Activated CD4-positive, CD25-positive, alpha-beta regulatory T cell (primary cell): ENCODE measurements at regions not wholly inside any gene's neighbourhood (a gene's known extent, or its start where the extent isn't known, plus 50 kb on each side); places are given as distances from the start of the nearest gene placed in this dataset.
"Not testable (repeated sequence)": the region's sequence is repeated elsewhere in the genome, so short reads cannot be mapped to it uniquely, and the experiment has no call there.

Experiments used
- DNase-seq, 4 experiments: peaks; one replicate each; lab custom pipeline; 2025; lab: John Stamatoyannopoulos, UW

DNA sequence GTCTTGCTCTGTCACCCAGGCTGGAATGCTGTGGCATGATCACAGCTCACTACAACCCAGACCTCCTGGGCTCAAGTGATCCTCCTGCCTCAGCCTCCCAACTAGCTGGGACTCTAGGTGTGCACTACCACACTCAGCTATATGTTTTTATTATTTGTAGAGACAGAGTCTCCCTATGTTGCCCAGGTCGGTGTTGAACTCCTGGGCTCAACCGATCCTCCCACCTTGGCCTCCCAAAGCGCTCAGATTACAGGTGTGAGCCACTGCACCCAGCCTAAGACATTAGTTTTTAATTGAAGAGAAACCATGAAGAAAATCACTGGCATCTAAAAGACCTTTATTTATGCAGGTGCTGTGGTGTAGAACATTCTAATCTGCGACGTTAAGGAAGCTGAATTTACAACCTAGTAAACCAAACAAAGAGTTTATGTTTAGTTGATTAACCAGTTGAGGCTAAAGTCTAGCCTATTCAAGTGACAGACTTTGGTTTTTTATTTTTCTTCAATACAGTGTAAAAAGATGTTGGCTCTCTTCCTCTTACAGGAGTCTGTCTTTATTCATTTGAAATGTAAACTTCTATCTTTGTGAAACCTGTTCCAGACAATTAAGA lies 52.5 kb upstream of the NBL1 start:
- DNase-seq = no peak

DNA sequence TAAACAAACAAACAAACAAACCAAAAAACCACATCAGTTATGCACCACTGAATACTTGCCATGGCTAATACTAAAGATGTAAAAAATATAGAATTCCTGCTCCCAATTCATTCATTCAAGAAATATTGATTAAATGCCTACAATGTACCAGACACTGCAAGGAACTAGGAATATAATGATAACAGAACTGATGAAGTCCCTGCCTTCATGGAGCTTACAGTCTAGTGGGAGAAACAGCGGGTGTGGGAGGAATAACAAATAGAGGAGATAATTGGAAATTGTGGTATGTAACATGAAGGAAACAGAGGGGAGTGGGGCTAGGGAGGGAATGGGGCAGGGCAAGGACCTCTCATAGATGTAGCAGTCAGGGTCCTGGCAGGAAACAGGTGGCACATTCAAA lies 58.6 kb upstream of the NBL1 start:
- DNase-seq = no peak

DNA sequence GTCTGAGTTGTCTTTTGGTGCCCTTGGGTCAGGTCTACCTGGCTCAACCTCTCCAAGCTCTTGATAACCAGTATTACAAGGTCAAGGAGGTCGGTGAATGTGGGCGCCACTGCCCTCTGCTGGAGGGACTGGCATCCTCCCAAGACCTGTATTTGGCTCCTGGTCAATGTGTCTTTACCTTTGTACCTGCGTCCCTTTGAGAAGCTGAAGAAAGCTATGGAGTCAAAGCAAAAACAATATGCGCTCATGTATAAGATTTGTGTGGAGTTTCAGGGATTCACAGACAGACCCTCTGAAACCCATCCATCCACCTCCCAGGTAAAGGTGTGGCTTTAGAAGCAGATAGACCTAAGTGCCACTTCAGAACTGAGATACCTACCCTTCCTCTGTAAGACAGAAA lies 61.8 kb upstream of the NBL1 start:
- peak; percentile 49 to 65 (median 54) for DNase-seq

DNA sequence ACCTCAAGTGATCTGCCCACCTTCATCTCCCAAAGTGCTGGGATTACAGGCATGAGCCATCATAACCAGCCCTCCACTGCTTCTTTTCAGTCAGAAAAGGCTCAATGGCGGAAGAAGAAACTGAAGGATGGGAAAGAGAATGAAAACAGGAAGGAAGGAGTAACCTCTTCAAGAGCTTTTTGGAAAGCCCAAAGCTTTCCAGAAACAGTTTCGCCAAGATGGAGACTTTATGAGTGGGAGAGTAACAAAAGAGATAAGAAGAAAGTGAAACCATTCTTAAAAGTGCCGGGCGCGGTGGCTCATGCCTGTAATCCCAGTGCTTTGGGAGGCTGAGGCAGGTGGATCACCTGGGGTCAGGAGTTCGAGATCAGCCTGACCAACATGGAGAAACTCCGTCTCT lies 62.7 kb upstream of the NBL1 start:
- no peak for DNase-seq

DNA sequence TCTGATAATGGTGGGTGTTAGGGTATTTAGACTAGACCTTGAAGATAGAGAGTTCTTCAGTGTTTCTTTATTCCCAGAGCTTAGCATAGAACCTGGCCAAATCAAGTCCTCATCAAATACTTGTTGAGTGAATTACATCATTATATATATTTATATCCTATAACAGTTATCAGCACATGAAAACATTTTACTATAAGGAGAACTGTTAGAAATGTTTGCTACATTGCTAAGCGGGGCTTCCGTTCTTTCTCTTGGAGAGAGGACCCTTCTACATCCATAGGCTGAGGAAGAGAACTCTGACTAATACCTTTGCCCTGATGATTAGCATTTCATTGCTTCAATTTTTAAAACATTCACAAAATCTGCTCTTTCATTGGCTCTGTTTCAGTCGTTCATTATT lies 66.5 kb upstream of the NBL1 start:
- DNase-seq = no peak

DNA sequence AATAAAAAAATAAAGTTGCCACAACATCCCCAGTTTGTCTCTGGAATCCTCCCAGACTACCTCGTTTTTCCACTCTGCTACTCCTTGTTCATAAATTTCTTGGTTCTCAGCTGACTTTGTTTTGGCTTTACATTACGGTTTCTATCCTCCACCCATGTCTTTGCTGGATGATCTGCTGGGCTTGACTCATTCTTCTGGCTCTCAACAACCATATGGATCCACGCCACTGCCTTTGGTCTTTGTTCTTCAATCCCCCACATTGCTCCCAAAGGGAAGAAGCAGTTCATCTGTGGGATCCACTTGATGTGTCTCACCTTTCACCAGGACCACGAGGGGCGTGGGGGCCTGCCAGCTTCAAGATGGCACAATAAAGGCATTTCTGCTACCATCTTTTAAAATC lies 67.1 kb upstream of the NBL1 start:
- no peak for DNase-seq

DNA sequence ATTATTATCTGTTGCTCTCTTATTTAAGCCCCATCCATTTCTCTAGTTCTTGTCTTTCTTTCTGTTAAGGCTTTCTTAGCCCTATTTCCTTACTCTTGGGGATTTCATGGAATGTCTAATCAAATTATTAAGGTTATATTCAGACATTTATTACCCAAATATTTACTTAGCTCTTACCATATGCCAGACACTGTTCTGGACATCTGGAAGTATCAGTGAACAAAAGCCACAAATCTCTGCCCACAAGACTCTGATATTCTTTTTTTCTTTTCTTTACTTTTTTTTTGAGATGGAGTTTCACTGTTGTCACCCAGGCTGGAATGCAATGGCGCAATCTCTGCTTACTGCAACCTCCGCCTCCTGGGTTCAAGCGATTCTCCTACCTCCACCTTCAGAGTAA lies 74.3 kb upstream of the NBL1 start:
- no peak for DNase-seq

DNA sequence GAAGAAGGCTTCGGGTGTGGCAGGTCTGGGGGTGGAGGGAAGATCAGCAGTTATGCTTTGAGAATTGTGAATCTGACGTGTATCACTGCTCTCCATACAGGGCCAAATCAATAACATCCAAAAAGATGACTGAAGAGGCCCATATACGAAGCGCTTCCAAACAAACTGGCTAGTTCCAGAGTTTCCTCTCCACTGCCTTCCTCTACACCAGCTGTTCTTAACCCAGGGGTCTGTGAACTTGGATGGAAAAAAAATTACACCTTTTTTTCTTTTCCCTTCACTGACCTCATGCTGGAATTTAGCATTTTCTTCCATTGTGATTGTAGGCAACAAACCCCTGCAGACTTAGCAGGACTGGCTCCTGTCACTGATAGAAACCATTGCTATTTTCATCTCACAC lies 77.1 kb upstream of the NBL1 start:
- no peak for DNase-seq

DNA sequence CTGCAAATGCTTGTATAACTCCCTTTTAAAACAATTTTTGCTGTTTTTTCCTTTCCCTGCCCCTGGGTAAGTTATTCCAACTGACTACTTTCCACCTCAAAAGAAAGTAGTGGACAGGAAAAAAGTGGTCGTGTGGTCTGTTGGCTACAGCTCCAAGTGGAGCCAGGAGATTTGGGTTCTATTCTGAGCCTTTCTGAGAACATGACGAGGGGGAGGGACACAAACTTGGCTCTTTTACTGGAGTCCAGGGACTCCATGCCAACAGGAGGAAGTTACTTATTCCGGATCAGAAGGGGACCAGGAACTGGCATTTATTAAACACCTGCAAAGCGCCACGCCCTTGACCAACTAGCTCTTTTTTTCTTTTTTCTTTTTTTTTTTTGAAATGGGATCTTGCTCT lies 79.0 kb upstream of the CAPZB start:
- no peak for DNase-seq

DNA sequence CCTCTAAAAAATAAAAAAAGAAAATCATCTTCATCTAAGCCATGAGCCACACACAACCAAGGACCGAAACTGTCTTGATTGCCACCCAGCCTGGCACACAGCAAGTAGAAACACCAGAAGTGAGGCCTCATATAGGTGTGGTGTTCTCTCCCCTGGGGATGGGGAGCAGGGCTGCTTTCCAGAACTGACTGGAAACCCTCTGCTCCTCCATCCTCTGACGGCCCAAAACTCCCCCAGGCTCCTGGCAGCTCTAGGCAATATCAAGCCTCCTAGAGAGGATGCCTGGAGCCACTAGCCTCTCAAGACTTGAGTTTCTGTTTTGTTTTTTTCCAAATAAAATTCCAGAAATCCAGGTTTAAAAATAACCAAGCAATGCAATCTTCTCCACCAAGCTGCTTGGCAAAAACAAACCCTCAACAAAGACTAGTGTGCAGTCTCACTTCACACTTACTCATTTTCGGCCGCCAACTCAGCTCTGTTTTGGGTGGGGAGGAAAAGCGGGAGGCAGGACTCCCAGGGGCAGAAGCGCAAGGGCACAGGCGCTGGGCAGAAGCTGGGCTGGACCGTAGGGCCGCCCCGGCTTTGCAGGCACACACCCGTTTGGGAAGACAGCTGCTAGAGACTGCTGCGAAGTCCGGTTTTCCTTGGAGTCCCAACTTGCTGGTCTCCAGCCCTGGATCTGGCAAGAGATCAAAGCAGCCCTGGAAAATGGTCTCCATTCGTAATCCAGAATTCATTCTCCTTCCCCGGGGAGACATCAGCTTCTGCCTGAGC lies 78.2 kb upstream of the CAPZB start:
- DNase-seq = no peak

DNA sequence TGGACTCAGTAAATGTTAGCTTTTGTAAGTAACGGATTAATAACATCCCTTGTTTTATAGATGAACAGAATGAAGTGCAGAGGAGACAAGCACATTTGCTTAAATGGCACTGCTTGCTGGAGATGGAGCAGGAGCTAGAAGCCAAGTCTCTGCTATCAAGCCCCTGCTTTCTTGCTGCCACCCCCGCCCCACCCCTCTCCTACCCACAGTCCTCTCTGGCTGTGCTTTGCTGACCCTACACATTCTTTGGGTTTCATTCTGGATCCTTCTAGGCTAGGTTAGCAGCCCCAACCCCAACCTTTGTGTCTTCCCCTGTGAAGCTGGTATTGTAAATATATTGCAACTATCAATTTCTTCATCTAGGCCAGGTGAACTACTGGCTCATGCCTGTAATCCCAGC lies 77.5 kb upstream of the CAPZB start:
- no peak for DNase-seq

DNA sequence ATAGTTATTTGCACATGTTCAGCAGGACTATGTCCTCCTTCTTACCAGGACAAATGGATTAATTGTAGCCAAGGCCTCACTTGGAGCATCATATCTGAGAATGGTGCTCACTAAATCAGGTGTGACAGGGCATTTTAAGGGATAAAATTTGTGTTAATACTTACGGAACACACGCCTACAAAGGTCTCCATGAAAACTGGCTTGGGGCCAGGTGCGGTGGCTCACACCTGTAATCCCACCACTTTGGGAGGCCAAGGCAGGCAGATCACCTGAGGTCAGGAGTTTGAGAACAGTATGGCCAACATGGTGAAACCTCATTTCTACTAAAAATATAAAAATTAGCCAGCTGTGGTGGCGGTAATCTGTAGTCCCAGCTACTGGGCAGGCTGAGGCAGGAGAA lies 75.1 kb upstream of the CAPZB start:
- no peak for DNase-seq

DNA sequence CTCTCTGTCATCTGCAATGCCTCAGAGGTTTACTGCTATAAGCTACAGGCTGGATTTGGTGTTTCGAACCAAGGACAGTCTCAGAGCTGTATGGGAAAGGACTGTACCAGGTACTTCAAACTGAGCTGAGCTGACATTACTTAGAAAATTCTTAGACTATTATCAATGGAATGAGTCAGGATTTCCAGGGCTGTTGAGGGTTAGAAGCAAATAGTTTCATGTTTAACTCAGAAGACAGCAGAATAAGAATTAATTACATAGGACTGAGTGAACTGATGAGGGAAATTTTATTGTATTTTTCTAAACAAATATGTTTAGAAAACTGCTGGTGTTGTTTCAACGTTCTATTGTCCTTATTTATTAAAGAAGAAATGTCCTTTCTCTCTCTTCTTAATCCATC lies 74.3 kb upstream of the CAPZB start:
- no peak for DNase-seq

DNA sequence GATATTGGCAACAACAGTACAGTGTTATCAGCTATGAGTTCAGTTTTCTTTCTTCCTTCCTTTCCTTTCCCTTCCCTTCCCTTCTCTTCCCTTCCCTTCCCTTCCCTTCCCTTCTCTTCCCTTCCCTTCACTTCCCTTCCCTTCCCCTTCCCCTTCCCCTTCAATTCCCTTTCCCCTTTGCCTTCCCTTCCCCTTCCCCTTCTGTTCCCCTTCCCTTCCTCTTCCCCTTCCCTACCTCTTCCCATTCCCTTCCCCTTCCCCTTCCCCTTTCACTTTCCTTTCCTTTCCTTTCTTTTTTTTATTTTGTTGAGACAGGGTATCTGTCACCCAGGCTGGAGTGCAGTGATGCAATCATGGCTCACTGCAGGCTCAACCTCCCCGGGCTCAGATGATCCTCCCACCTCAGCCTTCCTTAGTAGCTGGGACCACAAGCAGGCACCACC lies 72.3 kb upstream of the CAPZB start:
- DNase-seq = no peak

DNA sequence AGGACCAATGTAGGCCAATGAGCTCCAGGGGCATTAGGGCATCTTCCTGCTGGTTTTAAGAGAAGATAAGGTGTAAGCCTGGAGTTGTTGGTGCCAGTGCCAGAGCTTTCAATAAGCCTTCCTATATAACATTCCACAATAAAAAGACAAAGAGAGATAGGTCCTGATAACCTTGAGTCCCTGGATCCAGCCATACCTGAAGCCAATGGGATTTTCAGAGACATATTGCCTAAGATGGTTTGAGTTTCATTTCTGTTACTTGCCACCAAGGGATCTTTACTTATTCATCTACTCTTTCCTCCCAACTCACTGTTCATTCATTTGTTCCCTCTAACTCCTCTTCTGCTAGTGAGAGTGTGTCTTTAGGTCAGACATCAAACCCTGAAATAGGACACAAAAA lies 68.8 kb upstream of the CAPZB start:
- no peak for DNase-seq

DNA sequence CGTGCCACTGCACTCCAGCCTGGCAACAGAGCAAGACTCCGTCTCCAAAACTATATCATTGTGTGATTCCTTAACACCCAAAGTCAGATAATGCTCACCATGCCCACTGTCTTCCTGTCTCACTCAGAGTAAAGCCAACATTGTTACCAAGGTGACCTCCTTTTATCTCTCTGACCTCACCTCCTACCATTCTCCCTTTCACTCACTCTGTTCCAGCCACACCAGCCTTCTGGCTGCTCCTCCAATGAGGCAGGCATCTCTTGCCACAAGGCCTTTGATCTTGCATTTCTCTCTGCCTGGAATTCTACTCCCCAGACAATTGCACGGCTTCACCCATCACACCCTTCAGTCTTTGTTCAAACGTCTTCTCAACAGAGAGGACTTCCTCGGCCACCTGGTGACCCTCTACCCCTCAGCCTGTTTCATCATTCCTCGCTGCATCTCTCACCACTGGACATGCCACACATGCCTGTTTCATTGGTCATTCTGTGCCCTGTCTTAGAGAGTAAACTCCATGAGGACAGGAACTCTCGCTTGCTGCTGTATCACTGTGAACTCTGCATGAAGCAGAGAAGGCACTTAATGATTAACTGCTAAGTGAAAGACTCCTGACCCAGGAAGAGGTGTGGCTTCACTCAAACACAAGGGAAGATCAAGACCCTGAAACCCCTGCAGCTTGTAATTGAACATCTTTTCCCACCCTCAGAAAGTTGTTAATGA lies 67.1 kb upstream of the CAPZB start:
- no peak for DNase-seq

DNA sequence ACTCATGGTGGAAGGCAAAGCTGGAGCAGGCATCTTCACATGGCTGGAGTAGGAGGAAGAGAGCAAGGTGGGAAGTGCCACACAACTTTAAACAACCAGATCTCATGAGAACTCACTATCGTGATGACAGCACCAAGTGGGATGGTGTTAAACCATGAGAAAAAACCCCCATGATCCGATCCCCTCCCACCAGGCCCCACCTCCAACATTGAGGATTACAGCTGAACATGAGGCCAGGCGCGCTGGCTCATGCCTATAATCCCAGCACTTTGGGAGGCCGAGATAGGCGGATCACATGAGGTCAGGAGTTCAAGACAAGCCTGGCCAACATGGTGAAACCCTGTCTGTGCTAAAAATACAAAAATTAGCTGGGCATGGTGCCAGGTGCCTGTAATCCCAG lies 66.5 kb upstream of the CAPZB start:
- DNase-seq = not testable (repeated sequence)

DNA sequence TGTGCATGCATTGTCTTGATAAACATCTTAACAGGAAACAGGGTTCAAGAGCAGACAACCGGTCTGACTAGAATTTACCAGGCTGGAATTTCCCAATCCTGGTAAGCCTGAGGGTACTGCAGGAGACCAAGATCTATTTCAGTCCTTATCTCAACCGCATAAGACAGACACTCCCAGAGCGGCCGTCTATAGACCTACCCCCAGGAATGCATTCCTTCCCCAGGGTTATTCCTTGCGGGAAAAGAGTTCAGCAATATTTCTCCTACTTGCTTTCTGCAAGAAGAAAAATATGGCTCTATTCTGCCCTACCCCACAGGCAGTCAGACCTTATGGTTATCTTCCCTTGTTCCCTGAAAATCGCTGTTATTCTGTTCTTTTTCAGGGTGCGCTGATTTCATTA lies 65.1 kb upstream of the CAPZB start:
- not testable (repeated sequence) for DNase-seq

DNA sequence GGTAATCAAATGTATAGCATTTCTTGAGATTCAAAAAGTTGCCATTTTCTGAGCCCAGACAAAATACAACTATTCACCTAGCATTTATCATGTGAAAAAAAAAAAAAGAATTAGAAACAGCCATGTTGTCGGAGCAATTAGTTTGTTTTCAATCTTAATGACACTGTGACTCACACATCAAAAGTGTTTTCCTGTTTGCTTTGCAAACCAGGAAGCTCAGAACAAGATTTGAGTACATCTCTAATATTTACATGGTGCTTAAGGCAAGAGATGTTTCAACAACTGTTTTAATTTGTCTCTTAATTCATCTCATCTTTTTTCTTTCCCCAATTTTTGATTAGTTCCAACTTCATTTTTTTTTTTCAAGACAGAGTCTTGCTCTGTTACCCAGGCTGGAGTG lies 62.5 kb upstream of the CAPZB start:
- no peak for DNase-seq

DNA sequence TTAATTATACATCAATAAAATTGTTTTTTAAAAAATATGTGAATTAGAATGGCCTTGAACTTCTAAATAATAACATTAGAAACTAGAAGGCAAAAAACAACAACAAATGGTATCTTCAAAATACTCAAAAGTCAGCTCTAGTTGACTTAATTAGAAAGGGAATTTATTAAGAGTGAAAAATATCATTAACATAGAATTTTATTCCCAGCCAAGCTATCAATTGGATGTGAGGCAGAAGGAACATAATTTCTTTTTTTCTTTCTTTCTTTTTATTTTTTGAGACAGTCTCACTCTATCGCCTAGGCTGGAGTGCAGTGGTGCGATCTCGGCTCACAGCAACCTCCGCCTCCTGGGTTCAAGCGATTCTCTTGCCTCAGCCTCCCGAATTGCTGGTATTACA lies 51.2 kb upstream of the CAPZB start:
- no peak for DNase-seq

DNA sequence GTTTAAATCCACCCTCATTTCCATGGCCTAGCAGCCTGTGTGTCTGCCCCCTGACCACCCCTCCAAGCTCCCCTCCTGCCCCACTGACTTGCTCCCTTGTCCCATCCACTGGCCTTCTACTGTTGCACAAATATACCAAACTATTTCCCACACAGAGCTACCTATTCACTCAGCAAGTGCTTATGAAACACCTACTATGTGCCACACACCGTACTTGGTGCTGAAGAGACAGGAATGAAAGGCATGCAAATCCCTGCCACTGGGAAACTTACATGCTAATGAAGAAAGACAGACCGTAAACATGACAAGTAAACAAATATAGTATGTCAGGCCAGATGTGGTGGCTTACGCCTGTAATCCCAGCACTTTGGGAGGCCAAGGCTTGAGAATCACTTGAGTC lies 49.9 kb upstream of the CAPZB start:
- no peak for DNase-seq
